ENCODE measurements at regions not wholly inside any gene's neighbourhood (a gene's known extent, or its start where the extent isn't known, plus 50 kb on each side); places are given as distances from the start of the nearest gene placed in this dataset.

- CTCF ChIA-PET (ENCODE audit: low intra/inter-chr PET ratio, low total read pairs) = no interaction called here
- no peak overlapping the region for H3K4me3 ChIP-seq (replicated peaks in 1 of 3; ENCODE audit: insufficient read depth in 1 of 3, low read depth in 2 of 3, low read length in 3 of 3)
- no TSS peak for BruUV-seq (replicated peaks)
- no peaks in the 10 kb centered on the region for H3K27me3 ChIP-seq (ENCODE audit: control insufficient read depth in 1 of 2, insufficient read depth in 2 of 2, low read length in 2 of 2)
- in situ Hi-C loops (cut with HindIII; ENCODE audit: extremely low pct_ligation_motif_present, low pct_unique_long_range_greater_than_20kb) = no loop called here
- WGBS (ENCODE audit: low lambda C conversion rate) = 34% methylated on average over 3 of the region's 3 CpGs
- H3K9me3 ChIP-seq (ENCODE audit: low read length) = no peaks in the 10 kb centered on the region
- ATAC-seq = no peak
- no peaks in the 10 kb centered on the region for H3K79me2 ChIP-seq (ENCODE audit: insufficient read depth, low read length)
- no peak overlapping the region for H3K27ac ChIP-seq (ENCODE audit: extremely low read length, insufficient read depth, low read length)
- intact Hi-C loops (cut with micrococcal nuclease; ENCODE audit: unreplicated experiment) = no loop called here
- H2AFZ ChIP-seq (ENCODE audit: low read length) = no peak overlapping the region
- no peak for DNase-seq (ENCODE audit: low spot score)
- POLR2A ChIA-PET = no interaction called here
- H4K20me1 ChIP-seq (ENCODE audit: insufficient read depth, low read length) = no peaks in the 10 kb centered on the region
- FAIRE-seq = no peak
- no peaks in the 10 kb centered on the region for H3K36me3 ChIP-seq (replicated peaks in 1 of 2; ENCODE audit: control insufficient read depth in 1 of 2, insufficient read depth in 2 of 2, low read length in 2 of 2)
- TF ChIP-seq SNAPC2 (CRISPR knock-in tag; IDR thresholded peaks at IDR 0.05) (no peak), FLYWCH1 (CRISPR knock-in tag; IDR thresholded peaks at IDR 0.05) (no peak), ZNF317 (CRISPR knock-in tag; IDR thresholded peaks at IDR 0.05) (no peak), SP4 (CRISPR knock-in tag; IDR thresholded peaks at IDR 0.05) (no peak), TRAFD1 (CRISPR knock-in tag; IDR thresholded peaks at IDR 0.05; ENCODE audit: borderline replicate concordance) (no peak), KAT2B (IDR thresholded peaks at IDR 0.05; ENCODE audit: borderline replicate concordance, low read depth, low read length) (no peak), ZNF510 (CRISPR knock-in tag; IDR thresholded peaks at IDR 0.05; ENCODE audit: low read depth) (no peak), ZNF709 (CRISPR knock-in tag; IDR thresholded peaks at IDR 0.05) (no peak), ZNF143 (CRISPR knock-in tag; IDR thresholded peaks at IDR 0.05) (no peak), SCMH1 (CRISPR knock-in tag; IDR thresholded peaks at IDR 0.05; ENCODE audit: borderline replicate concordance) (no peak), NR2F2 (IDR thresholded peaks at IDR 0.05; ENCODE audit: borderline replicate concordance, low read depth) (no peak)
- peaks cover 7% of the 10 kb centered on the region for H3K4me1 ChIP-seq (ENCODE audit: insufficient read depth, low read length)
- no peak overlapping the region for H3K4me2 ChIP-seq (ENCODE audit: low read depth, low read length)
- H3K9ac ChIP-seq (ENCODE audit: insufficient read depth, low read depth, low read length) = no peak overlapping the region
Observed at GRCh38 chr12:75599061-75599460, 87.7 kb upstream of the KRR1 start.
